SK-N-SH treated with all-trans-retinoic acid at 6 μM for 48 hours (cell line): ENCODE measurements at regions not wholly inside any gene's neighbourhood (a gene's known extent, or its start where the extent isn't known, plus 50 kb on each side); places are given as distances from the start of the nearest gene placed in this dataset.

Source experiments
- ATAC-seq: fragments of 200-7000 bp; cut with Tn5 transposase; 3 replicates; pipeline ENCODE4 v1.9.1; 2020; ENCODE audit warnings: mild to moderate bottlenecking, moderate library complexity
- ARNTL ChIP-seq: fragments of 450-650 bp; formaldehyde crosslinking; IDR thresholded peaks from 2 replicates; pipeline ENCODE4 v1.5.0; 2020; ENCODE audit warnings: low read depth, mild to moderate bottlenecking, moderate library complexity, borderline replicate concordance
- BACH2 ChIP-seq: fragments of 250-450 bp; sonication (Bioruptor Pico); IDR thresholded peaks from 2 replicates; pipeline ENCODE4 v1.9.0; 2021; ENCODE audit warnings: mild to moderate bottlenecking, borderline replicate concordance
- CREB5 ChIP-seq: fragments of 250-450 bp; sonication (Bioruptor Pico); IDR thresholded peaks from 2 replicates; pipeline ENCODE4 v1.5.1; 2020; ENCODE audit warnings: low read depth, mild to moderate bottlenecking, moderate library complexity
- CSDC2 ChIP-seq: fragments of 250-450 bp; sonication (Bioruptor Pico); IDR thresholded peaks from 2 replicates; pipeline ENCODE4 v1.5.0; 2020; ENCODE audit warnings: mild to moderate bottlenecking, moderate library complexity
- CSRNP3 ChIP-seq: fragments of 250-450 bp; sonication (Bioruptor Pico); IDR thresholded peaks from 2 replicates; pipeline ENCODE4 v1.5.1; 2021; ENCODE audit warnings: mild to moderate bottlenecking, moderate library complexity
- ESRRG ChIP-seq: fragments of 250-450 bp; sonication (Bioruptor Pico); IDR thresholded peaks from 2 replicates; pipeline ENCODE4 v1.6.1; 2021; ENCODE audit warnings: mild to moderate bottlenecking
- ISL1 ChIP-seq: fragments of 250-450 bp; sonication (Bioruptor Pico); IDR thresholded peaks from 2 replicates; pipeline ENCODE4 v2.1.2; 2022; ENCODE audit warnings: mild to moderate bottlenecking, moderate library complexity
- OSR1 ChIP-seq: fragments of 250-450 bp; sonication (Bioruptor Pico); IDR thresholded peaks from 2 replicates; pipeline ENCODE4 v1.8.0; 2022; ENCODE audit warnings: moderate library complexity, mild to moderate bottlenecking, inconsistent platforms
- PATZ1 ChIP-seq: fragments of 250-450 bp; sonication (Bioruptor Pico); IDR thresholded peaks from 2 replicates; pipeline ENCODE4 v1.8.0; 2020; ENCODE audit warnings: mild to moderate bottlenecking, moderate library complexity, borderline replicate concordance
- POU6F1 ChIP-seq: fragments of 250-450 bp; sonication (Bioruptor Pico); IDR thresholded peaks from 2 replicates; pipeline ENCODE4 v1.8.0; 2021; ENCODE audit warnings: low read depth, mild to moderate bottlenecking, moderate library complexity, borderline replicate concordance
- PPARA ChIP-seq: fragments of 250-450 bp; sonication (Bioruptor Pico); IDR thresholded peaks from 2 replicates; pipeline ENCODE4 v1.5.0; 2020; ENCODE audit warnings: mild to moderate bottlenecking, borderline replicate concordance
- RARB ChIP-seq: fragments of 250-450 bp; sonication (Bioruptor Pico); IDR thresholded peaks from 2 replicates; pipeline ENCODE4 v1.8.0; 2021; ENCODE audit warnings: mild to moderate bottlenecking, moderate library complexity
- TCF4 ChIP-seq: fragments of 250-450 bp; sonication (Bioruptor Pico); IDR thresholded peaks from 2 replicates; pipeline ENCODE4 v1.8.0; 2021; ENCODE audit warnings: mild to moderate bottlenecking, moderate library complexity, borderline replicate concordance
- TOX ChIP-seq: fragments of 250-450 bp; sonication (Bioruptor Pico); IDR thresholded peaks from 2 replicates; pipeline ENCODE4 v1.8.0; 2021; ENCODE audit warnings: mild to moderate bottlenecking, moderate library complexity, borderline replicate concordance
- TSHZ2 ChIP-seq: fragments of 250-450 bp; sonication (Bioruptor Pico); IDR thresholded peaks from 2 replicates; pipeline ENCODE4 v1.5.0; 2020; ENCODE audit warnings: mild to moderate bottlenecking, moderate library complexity
- ZC3H10 ChIP-seq: fragments of 250-450 bp; sonication (Bioruptor Pico); IDR thresholded peaks from 2 replicates; pipeline ENCODE4 v1.5.1; 2021; ENCODE audit warnings: mild to moderate bottlenecking, moderate library complexity
- ZFP3 ChIP-seq: fragments of 250-450 bp; sonication (Bioruptor Pico); IDR thresholded peaks from 2 replicates; pipeline ENCODE4 v1.5.0; 2020; ENCODE audit warnings: mild to moderate bottlenecking, moderate library complexity
- ZFP30 ChIP-seq: fragments of 450-650 bp; formaldehyde crosslinking; IDR thresholded peaks from 2 replicates; pipeline ENCODE4 v1.5.0; 2022; ENCODE audit warnings: mild to moderate bottlenecking, moderate library complexity
- ZNF70 ChIP-seq: fragments of 450-650 bp; formaldehyde crosslinking; IDR thresholded peaks from 2 replicates; pipeline ENCODE4 v1.5.0; 2020; ENCODE audit warnings: mild to moderate bottlenecking, moderate library complexity
- ZNF8 ChIP-seq: fragments of 450-650 bp; formaldehyde crosslinking; IDR thresholded peaks from 2 replicates; pipeline ENCODE4 v1.5.0; 2020; ENCODE audit warnings: mild to moderate bottlenecking, moderate library complexity

GRCh38 chr2:52145005-52145404, 1113.1 kb upstream of the NRXN1 start:
- ATAC-seq: no peak
- TF ChIP-seq BACH2 (CRISPR knock-in tag) (no peak), OSR1 (CRISPR knock-in tag) (no peak), ESRRG (CRISPR knock-in tag) (no peak), ZFP3 (CRISPR knock-in tag) (no peak), POU6F1 (CRISPR knock-in tag) (no peak), ISL1 (CRISPR knock-in tag) (no peak), ZFP30 (CRISPR knock-in tag) (no peak), TOX (CRISPR knock-in tag) (no peak), TCF4 (no peak), TSHZ2 (CRISPR knock-in tag) (no peak), RARB (CRISPR knock-in tag) (no peak), PPARA (no peak), ZNF70 (no peak), CSRNP3 (CRISPR knock-in tag) (no peak), CREB5 (CRISPR knock-in tag) (no peak)

- TF ChIP-seq ZFP3 (CRISPR knock-in tag) (no peak), TCF4 (no peak), ARNTL (CRISPR knock-in tag) (no peak), CSDC2 (no peak), ZC3H10 (CRISPR knock-in tag) (no peak), TSHZ2 (CRISPR knock-in tag) (no peak), PPARA (no peak), CSRNP3 (CRISPR knock-in tag) (no peak), PATZ1 (CRISPR knock-in tag) (no peak), ZNF70 (no peak), ZNF8 (CRISPR knock-in tag) (no peak)
- ATAC-seq: no peak
Observed at GRCh38 chr2:52144590-52144989, 1112.7 kb upstream of the NRXN1 start.
